H9 (cell line): ENCODE measurements at regions not wholly inside any gene's neighbourhood (a gene's known extent, or its start where the extent isn't known, plus 50 kb on each side); places are given as distances from the start of the nearest gene placed in this dataset.

Experiments used
- DNase-seq: peaks from one replicate; pipeline ENCODE4 v3.0.0-alpha.2; 2017
- H2AFZ ChIP-seq: one replicate; pipeline ENCODE4 v1.6.1; 2013; ENCODE audit warnings: mild to moderate bottlenecking, low read length, control low read depth, moderate library complexity
- H2AK5ac ChIP-seq: 2 replicates; pipeline ENCODE4 v1.6.1; 2013; ENCODE audit warnings: low read length, control low read depth, mixed read lengths; ENCODE audit not compliant: insufficient read length
- H2BK120ac ChIP-seq: one replicate; pipeline ENCODE4 v1.6.1; 2013; ENCODE audit warnings: low read depth, mild to moderate bottlenecking, low read length, control low read depth, inconsistent platforms; ENCODE audit not compliant: poor library complexity, severe bottlenecking
- H2BK12ac ChIP-seq: 2 replicates; pipeline ENCODE4 v1.6.1; 2013; ENCODE audit warnings: low read length, control low read depth, mixed read lengths, low read depth; ENCODE audit not compliant: insufficient read length
- H2BK15ac ChIP-seq: 2 replicates; pipeline ENCODE4 v1.6.1; 2013; ENCODE audit warnings: low read depth, low read length, control low read depth
- H2BK20ac ChIP-seq: one replicate; pipeline ENCODE4 v1.6.1; 2013; ENCODE audit warnings: low read depth, mild to moderate bottlenecking, low read length, control low read depth, inconsistent platforms; ENCODE audit not compliant: poor library complexity, severe bottlenecking
- H2BK5ac ChIP-seq: 2 replicates; pipeline ENCODE4 v1.6.1; 2013; ENCODE audit warnings: low read length, control low read depth, mixed read lengths; ENCODE audit not compliant: insufficient read length
- H3K14ac ChIP-seq: 2 replicates; pipeline ENCODE4 v1.6.1; 2013; ENCODE audit warnings: low read length, control low read depth; ENCODE audit not compliant: insufficient read depth
- H3K18ac ChIP-seq: 2 replicates; pipeline ENCODE4 v1.6.1; 2013; ENCODE audit warnings: low read depth, mild to moderate bottlenecking, mixed read lengths, low read length, control low read depth; ENCODE audit not compliant: insufficient read length
- H3K23ac ChIP-seq: 2 replicates; pipeline ENCODE4 v1.6.1; 2013; ENCODE audit warnings: low read length, control low read depth, mixed read lengths, low read depth; ENCODE audit not compliant: insufficient read length
- H3K23me2 ChIP-seq: 2 replicates; pipeline ENCODE4 v1.6.1; 2013; ENCODE audit warnings: low read depth, mild to moderate bottlenecking, mixed read lengths, low read length, control low read depth; ENCODE audit not compliant: insufficient read length, poor library complexity, severe bottlenecking
- H3K27ac ChIP-seq: 2 replicates; pipeline ENCODE4 v1.5.1; 2013; ENCODE audit warnings: low read length, control low read depth, mixed read lengths, low read depth; ENCODE audit not compliant: insufficient read length
- H3K27me3 ChIP-seq: 2 replicates; pipeline ENCODE4 v1.6.1; 2013; ENCODE audit warnings: low read length, control low read depth, inconsistent platforms; ENCODE audit not compliant: insufficient read depth
- H3K4ac ChIP-seq: 2 replicates; pipeline ENCODE4 v1.6.1; 2013; ENCODE audit warnings: low read depth, mild to moderate bottlenecking, control low read depth, inconsistent platforms, low read length, moderate library complexity
- H3K4me1 ChIP-seq: 2 replicates; pipeline ENCODE4 v1.6.1; 2013; ENCODE audit warnings: low read length, control low read depth, inconsistent platforms; ENCODE audit not compliant: insufficient read depth
- H3K4me2 ChIP-seq: 2 replicates; pipeline ENCODE4 v1.6.1; 2013; ENCODE audit warnings: low read length, control low read depth, mixed read lengths; ENCODE audit not compliant: insufficient read length, insufficient read depth
- H3K56ac ChIP-seq: 2 replicates; pipeline ENCODE4 v1.6.1; 2013; ENCODE audit warnings: low read depth, mild to moderate bottlenecking, mixed read lengths, low read length, control low read depth; ENCODE audit not compliant: insufficient read length
- H3K79me1 ChIP-seq: 2 replicates; pipeline ENCODE4 v1.6.1; 2013; ENCODE audit warnings: low read depth, mild to moderate bottlenecking, moderate library complexity, low read length, control low read depth, inconsistent platforms; ENCODE audit not compliant: insufficient read depth, poor library complexity, severe bottlenecking
- H3K79me2 ChIP-seq: 2 replicates; pipeline ENCODE4 v1.6.1; 2013; ENCODE audit warnings: low read length, control low read depth, inconsistent platforms; ENCODE audit not compliant: insufficient read depth
- H3K9ac ChIP-seq: 2 replicates; pipeline ENCODE4 v1.6.1; 2013; ENCODE audit warnings: low read length, control low read depth, mixed read lengths; ENCODE audit not compliant: insufficient read length; ENCODE audit errors: extremely low read depth
- H3K9me3 ChIP-seq: one replicate; pipeline ENCODE4 v1.6.1; 2013; ENCODE audit warnings: low read depth, low read length, inconsistent platforms; ENCODE audit not compliant: control insufficient read depth
- H3T11ph ChIP-seq: one replicate; pipeline ENCODE4 v1.6.1; 2013; ENCODE audit warnings: mild to moderate bottlenecking, low read length, control low read depth, inconsistent platforms
- H4K20me1 ChIP-seq: one replicate; pipeline ENCODE4 v1.6.1; 2013; ENCODE audit not compliant: control insufficient read depth, insufficient read length, insufficient read depth
- H4K5ac ChIP-seq: 2 replicates; pipeline ENCODE4 v1.6.1; 2013; ENCODE audit warnings: low read depth, mild to moderate bottlenecking, mixed read lengths, low read length, control low read depth; ENCODE audit not compliant: insufficient read length
- H4K8ac ChIP-seq: replicated peaks from 2 replicates; pipeline ENCODE4 v1.6.1; 2013; ENCODE audit warnings: low read length, control low read depth, mixed read lengths, low read depth; ENCODE audit not compliant: insufficient read length
- H4K91ac ChIP-seq: 2 replicates; pipeline ENCODE4 v1.6.1; 2013; ENCODE audit warnings: low read depth, mild to moderate bottlenecking, moderate library complexity, mixed read lengths, low read length, control low read depth; ENCODE audit not compliant: insufficient read length
- H3K27ac Mint-ChIP-seq, 3 experiments: 2 replicates in 2 of 3; 3 replicates in 1 of 3; pipeline ENCODE4 v1.8.0; 2020 to 2021; ENCODE audit warnings: mixed read lengths in 3 of 3, mild to moderate bottlenecking in 1 of 3, moderate library complexity in 1 of 3
- H3K27me3 Mint-ChIP-seq: 2 replicates; pipeline ENCODE4 v1.8.0; 2021; ENCODE audit warnings: low read depth, mild to moderate bottlenecking, moderate library complexity, mixed read lengths
- H3K36me3 Mint-ChIP-seq, 3 experiments: 2 replicates in 2 of 3; 3 replicates in 1 of 3; pipeline ENCODE4 v1.8.0; 2020 to 2021; ENCODE audit warnings: low read depth in 3 of 3, mixed read lengths in 3 of 3; ENCODE audit not compliant: insufficient read depth in 1 of 3
- H3K4me1 Mint-ChIP-seq, 2 experiments: 2 replicates each; pipeline ENCODE4 v1.8.0; 2020; ENCODE audit warnings: mixed read lengths in 2 of 2
- H3K4me3 Mint-ChIP-seq, 2 experiments: 2 replicates in 1 of 2; 3 replicates in 1 of 2; pipeline ENCODE4 v1.8.0; 2020 to 2021; ENCODE audit warnings: mild to moderate bottlenecking in 2 of 2, mixed read lengths in 2 of 2, moderate library complexity in 1 of 2
- H3K9me3 Mint-ChIP-seq, 2 experiments: 2 replicates in 1 of 2; 3 replicates in 1 of 2; pipeline ENCODE4 v1.8.0; 2020; ENCODE audit warnings: mild to moderate bottlenecking in 2 of 2, mixed read lengths in 2 of 2, moderate library complexity in 1 of 2
- CTCF ChIP-seq: fragments of 200-600 bp; sonication (generic); conservative IDR thresholded peaks from 3 replicates; pipeline ENCODE4 v1.8.0; 2021; ENCODE audit warnings: antibody characterized with exemption, mild to moderate bottlenecking
- WGBS: extraction: QIAGEN DNeasy Blood & Tissue Kit; methylation state at CpG from one replicate; pipeline ENCODE4 v1.1.7; 2013; ENCODE audit warnings: missing lambda C conversion rate, low lambda C conversion rate, mixed read lengths; ENCODE audit not compliant: insufficient read length; ENCODE audit errors: extremely low coverage; 5-methylcytosine and 5-hydroxymethylcytosine counted together

- H3K27ac Mint-ChIP-seq: no peak overlapping the region
- Histone ChIP-seq H3K79me2 (no peaks in the 10 kb centered on the region), H2BK20ac (no peak overlapping the region), H2AFZ (no peak overlapping the region), H3T11ph (no peak overlapping the region), H4K20me1 (no peaks in the 10 kb centered on the region), H2BK12ac (no peak overlapping the region), H2BK15ac (no peak overlapping the region), H3K9me3 (no peaks in the 10 kb centered on the region), H3K4me1 (no peaks in the 10 kb centered on the region), H2BK120ac (no peak overlapping the region), H3K56ac (no peak overlapping the region), H3K79me1 (no peaks in the 10 kb centered on the region), H3K4ac (no peak overlapping the region), H3K27ac (no peak overlapping the region), H3K14ac (no peak overlapping the region), H3K18ac (no peak overlapping the region), H3K9ac (no peak overlapping the region), H4K8ac (no peak overlapping the region), H2BK5ac (no peak overlapping the region), H4K91ac (no peak overlapping the region), H4K5ac (no peak overlapping the region), H3K23me2 (no peaks in the 10 kb centered on the region), H3K23ac (no peak overlapping the region), H3K27me3 (no peaks in the 10 kb centered on the region), H2AK5ac (no peak overlapping the region), H3K4me2 (no peak overlapping the region)
- peaks cover 0 to 6% (median 2%) of the 10 kb centered on the region in 3 experiments; a peak in 4 of 7 replicates for H3K36me3 Mint-ChIP-seq
- DNase-seq: no peak
- H3K4me3 Mint-ChIP-seq: no peak overlapping the region
- H3K27me3 Mint-ChIP-seq: peaks cover 10% of the 10 kb centered on the region
- H3K4me1 Mint-ChIP-seq: peaks cover 0 to 2% of the 10 kb centered on the region in 2 experiments; a peak in 1 of 4 replicates
- TF ChIP-seq CTCF: no peak
- peaks cover 13 to 14% of the 10 kb centered on the region in 2 experiments for H3K9me3 Mint-ChIP-seq
- no CpG with 5 or more reads among the region's 3 CpGs for WGBS
Observed at GRCh38 chr2:71905205-71905604, 242.5 kb downstream of the CYP26B1 start.
